ENCODE measurements at regions not wholly inside any gene's neighbourhood (a gene's known extent, or its start where the extent isn't known, plus 50 kb on each side); places are given as distances from the start of the nearest gene placed in this dataset.

DNA sequence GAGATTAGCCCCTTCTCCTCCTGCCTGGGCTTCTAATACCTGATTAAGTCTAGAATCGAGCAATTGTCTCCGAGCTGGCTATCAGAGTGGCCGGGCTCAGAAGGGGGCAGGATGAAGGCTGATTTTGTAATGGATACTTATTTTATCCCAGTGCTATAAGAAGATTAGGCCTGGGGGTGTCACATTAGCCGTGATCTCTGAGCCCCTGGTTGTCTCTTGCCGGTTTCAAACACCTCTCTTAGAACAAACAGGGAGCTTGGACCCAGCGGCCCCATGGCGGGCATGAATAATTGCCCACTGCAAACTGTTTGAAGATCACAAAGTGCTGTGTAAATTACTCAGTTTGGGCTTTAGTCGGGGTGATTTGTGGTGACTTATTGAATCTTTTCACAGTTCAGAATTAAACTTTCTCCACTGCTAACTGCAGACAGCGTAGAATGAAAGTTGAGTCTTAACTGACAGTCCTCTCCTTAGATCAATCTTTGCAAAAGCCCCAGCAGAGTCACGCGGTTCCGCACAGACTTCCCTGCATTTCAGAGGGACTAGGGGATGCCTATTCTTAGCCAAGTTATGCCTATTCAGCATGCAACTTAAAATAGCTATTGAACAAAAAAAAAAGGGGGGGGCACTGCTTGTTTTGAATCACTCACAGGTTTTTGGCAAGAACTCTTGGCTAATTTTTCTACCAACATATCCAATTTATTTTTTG lies 200.6 kb upstream of the IRX1 start:
- TF ChIP-seq, protein P1, sequence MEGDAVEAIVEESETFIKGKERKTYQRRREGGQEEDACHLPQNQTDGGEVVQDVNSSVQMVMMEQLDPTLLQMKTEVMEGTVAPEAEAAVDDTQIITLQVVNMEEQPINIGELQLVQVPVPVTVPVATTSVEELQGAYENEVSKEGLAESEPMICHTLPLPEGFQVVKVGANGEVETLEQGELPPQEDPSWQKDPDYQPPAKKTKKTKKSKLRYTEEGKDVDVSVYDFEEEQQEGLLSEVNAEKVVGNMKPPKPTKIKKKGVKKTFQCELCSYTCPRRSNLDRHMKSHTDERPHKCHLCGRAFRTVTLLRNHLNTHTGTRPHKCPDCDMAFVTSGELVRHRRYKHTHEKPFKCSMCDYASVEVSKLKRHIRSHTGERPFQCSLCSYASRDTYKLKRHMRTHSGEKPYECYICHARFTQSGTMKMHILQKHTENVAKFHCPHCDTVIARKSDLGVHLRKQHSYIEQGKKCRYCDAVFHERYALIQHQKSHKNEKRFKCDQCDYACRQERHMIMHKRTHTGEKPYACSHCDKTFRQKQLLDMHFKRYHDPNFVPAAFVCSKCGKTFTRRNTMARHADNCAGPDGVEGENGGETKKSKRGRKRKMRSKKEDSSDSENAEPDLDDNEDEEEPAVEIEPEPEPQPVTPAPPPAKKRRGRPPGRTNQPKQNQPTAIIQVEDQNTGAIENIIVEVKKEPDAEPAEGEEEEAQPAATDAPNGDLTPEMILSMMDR (IDR thresholded peaks at IDR 0.05) = no peak
- TF ChIP-seq POLR2AphosphoS5 (IDR thresholded peaks at IDR 0.05) = no peak
- TF ChIP-seq EP300 (IDR thresholded peaks at IDR 0.05) = no peak
- no peak for TF ChIP-seq POLR2A (IDR thresholded peaks at IDR 0.05)
